HG03064 (cell line): ENCODE measurements at regions not wholly inside any gene's neighbourhood (a gene's known extent, or its start where the extent isn't known, plus 50 kb on each side); places are given as distances from the start of the nearest gene placed in this dataset.
"Not testable (repeated sequence)": the region's sequence is repeated elsewhere in the genome, so short reads cannot be mapped to it uniquely, and the experiment has no call there.

ENCODE experiments used
- ATAC-seq: cut with Tn5 transposase; IDR thresholded peaks from one replicate; pipeline ENCODE4 v1.9.1; 2021; ENCODE audit warnings: low read depth; ENCODE audit not compliant: unreplicated experiment

- ATAC-seq = no peak
Measured at GRCh38 chrX:114272096-114272686, 311.7 kb upstream of the HTR2C start.

GRCh38 chrX:114270371-114270770, 313.5 kb upstream of the HTR2C start:
- not testable (repeated sequence) for ATAC-seq

- ATAC-seq = no peak
Measured at GRCh38 chrX:114268643-114269042, 315.2 kb upstream of the HTR2C start.

- no peak for ATAC-seq
Measured at GRCh38 chrX:114267142-114267541, 316.7 kb upstream of the HTR2C start.

- ATAC-seq = no peak
Measured at GRCh38 chrX:114252186-114252585, 331.7 kb upstream of the HTR2C start.

GRCh38 chrX:114251575-114251974, 332.3 kb upstream of the HTR2C start:
- no peak for ATAC-seq

GRCh38 chrX:114221445-114221844, 362.4 kb upstream of the HTR2C start:
- no peak for ATAC-seq

GRCh38 chrX:114210879-114211278, 373.0 kb upstream of the HTR2C start:
- ATAC-seq = no peak

GRCh38 chrX:114201622-114202021, 382.3 kb upstream of the HTR2C start:
- ATAC-seq = no peak

GRCh38 chrX:114181195-114181594, 402.7 kb upstream of the HTR2C start:
- no peak for ATAC-seq

GRCh38 chrX:114178126-114178525, 405.8 kb upstream of the HTR2C start:
- ATAC-seq = no peak

- not testable (repeated sequence) for ATAC-seq
Measured at GRCh38 chrX:114167276-114167675, 416.6 kb upstream of the HTR2C start.

- no peak for ATAC-seq
Measured at GRCh38 chrX:114166601-114167000, 417.3 kb upstream of the HTR2C start.

- ATAC-seq = no peak
Measured at GRCh38 chrX:114165537-114165936, 418.3 kb upstream of the HTR2C start.

- ATAC-seq = no peak
Measured at GRCh38 chrX:114162068-114162735, 421.7 kb upstream of the HTR2C start.

- no peak for ATAC-seq
Measured at GRCh38 chrX:114152801-114153200, 431.1 kb upstream of the HTR2C start.

- ATAC-seq = no peak
Measured at GRCh38 chrX:114152130-114152529, 431.8 kb upstream of the HTR2C start.

- ATAC-seq = no peak
Measured at GRCh38 chrX:114134465-114134864, 449.4 kb upstream of the HTR2C start.

GRCh38 chrX:114127411-114128025, 456.4 kb upstream of the HTR2C start:
- no peak for ATAC-seq

GRCh38 chrX:114127005-114127404, 456.9 kb upstream of the HTR2C start:
- ATAC-seq = no peak

- ATAC-seq = no peak
Measured at GRCh38 chrX:114101081-114101480, 482.8 kb upstream of the HTR2C start.

- ATAC-seq = no peak
Measured at GRCh38 chrX:114097866-114098265, 486.0 kb upstream of the HTR2C start.
